Stimulated activated CD4-positive, alpha-beta T cell treated with anti-CD3 and anti-CD28 coated beads, TNF-alpha, amount 100 ng/mL, for 1 hour (primary cell): ENCODE measurements at regions not wholly inside any gene's neighbourhood (a gene's known extent, or its start where the extent isn't known, plus 50 kb on each side); places are given as distances from the start of the nearest gene placed in this dataset.

ENCODE experiments used
- DNase-seq, 3 donors: peaks; one replicate each; pipeline ENCODE4 v3.0.0-alpha.2; 2020; ENCODE audit warnings: low read depth in 3 of 3, low spot score in 1 of 3

- DNase-seq: no peak
These were observed 297.7 kb upstream of the SALL3 start for GRCh38 chr18:78681934-78682333.

- no peak for DNase-seq
These were observed 296.9 kb upstream of the SALL3 start for GRCh38 chr18:78682716-78683115.

- DNase-seq: no peak
These were observed 296.2 kb upstream of the SALL3 start for GRCh38 chr18:78683191-78684010.

- DNase-seq: no peak
These were observed 294.2 kb upstream of the SALL3 start for GRCh38 chr18:78685250-78685979.

- no peak for DNase-seq
These were observed 293.6 kb upstream of the SALL3 start for GRCh38 chr18:78685980-78686530.

GRCh38 chr18:78686976-78687685 lies 292.5 kb upstream of the SALL3 start:
- DNase-seq: no peak

- no peak for DNase-seq
These were observed 291.9 kb upstream of the SALL3 start for GRCh38 chr18:78687736-78688135.

- DNase-seq: no peak
These were observed 291.4 kb upstream of the SALL3 start for GRCh38 chr18:78688249-78688648.

GRCh38 chr18:78688916-78689315 lies 290.7 kb upstream of the SALL3 start:
- DNase-seq: no peak

GRCh38 chr18:78689606-78690005 lies 290.0 kb upstream of the SALL3 start:
- no peak for DNase-seq

GRCh38 chr18:78692105-78692504 lies 287.5 kb upstream of the SALL3 start:
- DNase-seq: no peak

- no peak for DNase-seq
These were observed 286.2 kb upstream of the SALL3 start for GRCh38 chr18:78693429-78693828.

GRCh38 chr18:78696698-78697435 lies 282.8 kb upstream of the SALL3 start:
- no peak for DNase-seq

GRCh38 chr18:78697446-78697845 lies 282.2 kb upstream of the SALL3 start:
- DNase-seq: no peak

GRCh38 chr18:78698914-78699313 lies 280.7 kb upstream of the SALL3 start:
- DNase-seq: no peak

GRCh38 chr18:78699499-78699898 lies 280.1 kb upstream of the SALL3 start:
- DNase-seq: no peak

GRCh38 chr18:78701771-78702396 lies 277.7 kb upstream of the SALL3 start:
- DNase-seq: no peak

GRCh38 chr18:78703291-78703690 lies 276.3 kb upstream of the SALL3 start:
- no peak for DNase-seq

- no peak for DNase-seq
These were observed 274.6 kb upstream of the SALL3 start for GRCh38 chr18:78704971-78705461.

- DNase-seq: no peak
These were observed 270.3 kb upstream of the SALL3 start for GRCh38 chr18:78709261-78709809.
